ENCODE measurements at regions not wholly inside any gene's neighbourhood (a gene's known extent, or its start where the extent isn't known, plus 50 kb on each side); places are given as distances from the start of the nearest gene placed in this dataset.

DNA sequence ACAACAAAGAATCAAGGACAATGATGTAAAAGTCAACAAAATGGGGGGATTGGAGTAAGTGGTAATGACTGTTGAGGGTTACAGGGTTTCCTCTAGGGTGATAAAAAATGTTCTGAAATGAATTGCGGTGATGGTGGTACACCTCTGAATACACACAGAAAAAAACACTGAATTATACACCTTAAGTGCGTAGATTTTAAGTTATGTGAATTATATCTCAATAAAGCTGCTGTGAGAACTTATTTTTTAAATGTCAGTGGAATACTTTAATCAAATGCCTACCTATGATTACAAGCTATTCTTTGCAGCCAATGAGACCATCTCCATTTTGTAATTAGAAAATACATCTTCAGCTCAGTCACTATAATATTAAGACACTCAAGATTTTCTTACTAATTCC is 53.5 kb downstream of the ZNF608 start:
- DNase-seq (ENCODE audit: low read depth in 4 of 4, low spot score in 3 of 4) = no peak

DNA sequence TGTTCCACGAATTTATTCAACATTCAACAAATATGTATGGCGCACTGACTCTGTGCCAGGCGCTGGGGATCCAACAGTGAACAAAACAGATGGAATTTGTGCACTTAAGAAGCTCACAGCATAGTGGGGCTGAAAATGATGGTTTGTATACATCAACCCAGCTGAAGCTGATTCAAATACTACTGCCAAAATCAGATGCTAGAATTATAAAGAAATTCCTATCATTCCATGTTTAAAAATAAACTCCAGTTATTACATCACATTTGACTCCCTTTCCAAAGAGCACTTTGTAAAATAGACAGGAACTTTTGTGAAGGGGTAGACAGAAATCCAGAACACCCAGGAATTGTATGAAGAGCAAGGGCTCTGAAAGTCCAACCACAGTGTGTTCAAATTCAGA is 54.1 kb downstream of the ZNF608 start:
- no peak for DNase-seq (ENCODE audit: low read depth in 4 of 4, low spot score in 3 of 4)

DNA sequence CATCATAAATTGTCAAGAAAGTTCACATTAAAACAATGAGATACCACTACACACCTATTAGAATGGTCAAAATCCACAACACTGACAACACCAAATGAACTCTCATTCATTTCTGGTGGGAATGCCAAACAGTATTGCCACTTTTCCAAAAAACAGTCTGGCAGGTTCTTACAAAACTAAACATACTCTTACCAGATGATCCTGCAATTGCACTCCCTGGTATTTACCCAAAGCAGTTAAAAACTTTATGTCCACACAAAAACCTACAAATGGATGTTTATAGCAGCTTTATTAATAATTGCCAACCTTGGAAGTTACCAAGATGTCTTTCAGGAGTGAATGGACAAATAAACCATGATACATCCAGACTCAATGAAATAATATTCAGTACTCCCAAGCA is 56.8 kb downstream of the ZNF608 start:
- DNase-seq (ENCODE audit: low read depth in 4 of 4, low spot score in 3 of 4) = no peak

DNA sequence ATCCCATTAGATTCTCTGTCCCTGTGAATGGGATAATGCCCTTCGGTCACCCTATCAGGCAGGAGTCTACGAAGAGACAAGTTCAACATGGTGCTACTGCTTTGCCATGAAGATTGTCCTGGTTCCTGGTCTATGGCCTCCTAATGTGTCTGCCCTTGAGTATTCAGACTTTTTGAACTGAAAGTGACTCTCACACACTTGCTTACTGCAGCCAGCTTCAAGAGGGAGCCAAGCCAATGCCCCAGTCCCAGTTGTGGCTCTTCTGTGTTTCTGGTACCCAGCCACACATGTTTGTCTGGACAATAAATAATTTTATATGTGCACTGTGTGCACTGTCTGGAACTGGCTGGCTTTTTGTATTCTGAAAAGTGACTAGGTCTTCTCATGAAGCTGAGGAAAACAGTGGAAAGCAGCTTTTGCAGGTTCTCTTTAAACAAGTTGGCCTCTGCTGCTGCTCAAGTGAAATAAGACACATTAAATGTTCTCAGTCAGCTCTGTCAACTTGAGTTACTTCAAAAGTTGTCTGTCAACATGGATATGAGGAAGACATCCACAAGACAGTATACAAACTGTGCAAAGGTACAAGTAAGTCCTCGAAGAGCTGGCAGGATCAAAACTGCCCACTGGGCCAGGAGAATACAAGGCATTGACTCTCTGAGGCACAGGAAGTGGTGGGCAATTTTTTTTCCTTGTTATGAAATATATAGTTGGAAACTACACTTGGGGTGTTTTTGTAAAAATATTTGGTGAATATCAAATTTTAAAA is 60.0 kb downstream of the ZNF608 start:
- no peak for DNase-seq (ENCODE audit: low read depth in 4 of 4, low spot score in 3 of 4)

DNA sequence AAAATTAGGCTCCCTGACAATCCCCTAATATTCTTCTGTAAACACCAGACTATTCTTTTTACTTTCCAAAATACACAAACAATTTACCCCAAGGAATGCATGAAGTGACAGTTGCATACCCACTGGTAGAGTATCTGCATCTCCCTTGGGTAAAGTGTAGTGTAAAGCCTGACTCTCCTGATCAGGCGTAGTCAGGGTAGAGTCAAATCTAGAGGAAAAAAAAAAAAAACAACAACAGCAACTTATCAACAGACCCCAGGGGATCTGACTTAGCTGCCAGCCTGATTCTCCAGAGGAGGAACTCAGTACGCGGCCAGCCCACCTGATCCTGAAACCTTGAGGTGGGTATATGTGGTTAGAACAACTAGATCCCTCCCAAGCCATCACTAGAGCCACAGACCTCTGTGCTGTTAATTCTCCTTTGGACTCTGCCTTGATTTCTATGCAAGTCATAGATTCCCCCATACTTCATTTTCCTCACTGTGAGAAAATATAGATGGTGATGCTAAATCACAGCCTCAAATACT is 61.0 kb downstream of the ZNF608 start:
- no peak for DNase-seq (ENCODE audit: low read depth in 4 of 4, low spot score in 3 of 4)

DNA sequence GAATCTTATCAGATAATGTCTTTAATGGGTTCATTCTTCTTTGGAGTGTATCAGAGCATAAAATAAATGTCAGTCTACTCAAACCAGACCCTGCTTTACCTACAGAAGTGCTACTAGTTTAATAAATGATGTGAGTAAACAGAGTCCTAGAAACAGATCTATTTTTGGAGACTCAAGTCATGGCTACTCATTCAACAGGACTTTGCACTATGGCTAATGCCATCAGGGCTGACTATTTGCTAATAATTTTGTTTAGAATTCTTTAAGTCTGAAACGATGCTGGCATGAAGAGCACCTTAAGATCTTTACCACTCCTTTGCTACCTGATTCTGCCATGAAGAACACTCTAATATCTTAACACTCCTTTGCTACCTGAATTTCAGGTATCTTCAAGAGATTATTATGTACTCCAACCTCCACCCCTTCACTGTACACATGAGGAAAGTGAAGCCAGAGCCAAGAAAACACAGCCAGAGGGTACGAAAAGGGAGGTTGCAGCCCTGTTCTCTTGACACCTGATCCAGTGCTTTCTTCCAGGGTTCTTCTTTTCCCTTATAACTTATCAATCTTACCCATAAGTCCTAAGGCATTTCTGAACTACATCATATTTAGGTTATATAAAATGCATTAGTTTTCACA is 62.4 kb downstream of the ZNF608 start:
- DNase-seq (ENCODE audit: low read depth in 4 of 4, low spot score in 3 of 4) = no peak

DNA sequence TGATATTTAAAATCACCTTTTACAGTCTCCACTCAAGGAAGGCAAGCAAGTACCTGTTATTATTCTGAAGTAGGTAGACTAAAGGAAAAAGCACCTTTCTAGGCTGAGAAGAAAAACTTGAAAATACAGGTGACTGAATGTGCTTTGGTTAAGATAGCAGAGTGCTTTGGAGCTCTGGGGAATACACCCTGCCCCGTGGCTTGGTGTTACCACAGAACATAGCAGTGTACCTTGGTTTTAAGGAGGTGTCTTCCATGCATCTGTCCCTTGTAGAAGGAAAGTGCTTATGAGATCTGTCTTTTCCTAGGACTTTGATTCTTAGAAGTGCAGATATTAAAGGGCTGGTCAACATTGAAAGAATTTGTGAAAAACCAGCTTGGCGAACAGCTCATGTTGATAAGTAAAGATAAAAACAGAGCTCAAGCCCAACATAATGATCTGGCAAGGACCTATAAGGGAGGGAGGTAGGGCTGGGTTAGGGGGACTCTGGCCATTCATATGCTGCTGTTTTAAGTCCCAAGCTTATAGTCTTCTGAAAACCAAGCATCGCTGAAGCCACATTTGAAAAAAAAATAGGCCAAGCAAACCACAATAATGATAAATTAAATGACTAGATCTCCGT is 66.8 kb downstream of the ZNF608 start:
- no peak for DNase-seq (ENCODE audit: low read depth in 4 of 4, low spot score in 3 of 4)

DNA sequence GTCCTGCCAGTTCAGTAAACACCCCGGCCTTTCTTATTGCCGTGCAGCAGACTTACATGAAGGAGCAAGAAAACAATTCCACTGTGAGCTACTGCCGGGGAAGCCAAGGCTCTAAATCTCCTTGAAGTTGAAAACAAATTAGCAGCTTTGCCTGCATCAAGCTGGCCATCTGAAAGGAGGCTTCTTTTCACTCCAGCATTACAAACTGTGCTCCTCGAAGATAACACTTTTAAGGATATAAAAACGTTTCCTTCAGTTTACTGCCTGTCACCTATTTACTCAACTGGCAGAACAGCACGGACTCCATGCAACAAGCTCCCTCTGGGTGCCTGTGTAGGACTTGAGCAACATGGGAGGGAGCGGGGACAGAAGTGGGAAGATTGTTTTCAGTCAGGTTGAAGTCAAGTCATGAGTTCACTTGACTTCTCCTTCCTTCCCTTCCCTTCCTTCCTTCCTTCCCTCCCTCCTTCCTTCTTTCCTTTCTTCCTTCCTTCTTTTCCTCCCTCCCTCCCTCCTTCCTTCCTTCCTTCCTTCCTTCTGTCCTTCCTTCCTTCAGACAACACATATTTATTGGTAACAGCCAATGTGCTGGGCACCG is 67.4 kb downstream of the ZNF608 start:
- DNase-seq (ENCODE audit: low read depth in 4 of 4, low spot score in 3 of 4) = no peak

DNA sequence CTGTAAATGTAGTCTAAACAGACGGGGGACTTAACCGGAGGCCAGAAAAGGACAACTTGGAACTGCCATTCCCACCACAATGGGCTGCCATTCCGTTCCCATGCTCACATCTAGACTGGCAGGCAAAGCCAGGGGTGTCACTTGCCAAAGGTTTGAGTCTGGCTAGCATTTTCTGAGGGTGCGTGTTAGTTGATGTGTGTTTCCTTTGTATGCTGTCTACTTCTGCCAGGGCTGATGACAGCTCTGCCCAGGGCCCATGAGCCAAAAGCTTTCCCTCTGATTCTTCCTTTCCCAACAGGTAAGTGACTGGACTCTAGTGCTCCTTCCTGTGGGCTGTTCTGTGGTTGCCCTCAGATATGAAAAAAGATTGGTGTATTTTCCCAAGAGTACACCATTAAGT is 68.0 kb downstream of the ZNF608 start:
- DNase-seq (ENCODE audit: low read depth in 4 of 4, low spot score in 3 of 4) = no peak

DNA sequence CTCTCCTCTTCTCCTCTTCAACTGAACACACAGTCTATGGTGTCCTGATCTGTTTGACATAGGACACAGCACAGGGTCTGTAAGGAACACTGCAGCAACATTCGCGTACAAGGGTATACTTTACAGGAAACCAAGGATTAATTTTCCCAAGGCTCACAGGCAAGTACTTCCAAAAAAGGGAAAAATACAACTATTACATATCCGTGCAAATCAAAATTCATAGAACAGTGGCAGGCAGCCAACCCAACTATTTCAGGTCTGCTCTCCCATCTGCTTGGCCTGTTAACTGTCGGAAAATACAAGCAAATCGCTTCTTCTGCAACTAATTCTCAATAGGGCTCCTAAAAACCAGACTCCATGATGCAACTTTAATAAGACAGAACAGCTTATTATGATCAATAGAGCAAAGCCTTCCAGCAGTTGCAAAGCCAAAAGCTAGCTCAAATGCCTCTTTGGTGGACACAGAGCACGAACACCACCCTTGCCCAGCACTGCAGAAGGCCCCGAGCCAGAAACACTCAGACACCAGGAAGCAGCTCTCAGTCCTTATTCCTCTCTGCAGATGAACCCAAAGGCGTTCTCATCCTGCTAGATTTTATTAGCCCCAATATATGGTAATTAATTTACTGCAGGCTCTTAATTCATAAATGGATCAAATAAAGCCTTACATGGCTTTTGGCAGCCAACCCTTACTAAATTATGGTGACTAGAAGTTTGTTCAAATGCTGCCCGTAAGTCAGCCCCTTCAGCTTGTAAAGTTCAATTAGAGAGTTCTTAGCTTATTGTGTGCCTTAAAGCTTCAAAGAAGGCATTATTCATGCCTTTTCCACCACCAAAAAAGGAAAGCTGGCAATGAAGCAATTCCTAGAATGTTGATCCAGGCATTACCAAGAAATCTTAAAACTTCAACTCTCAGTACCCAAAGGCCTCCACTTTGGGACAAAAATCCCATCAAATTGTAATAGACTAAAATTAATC is 68.8 kb downstream of the ZNF608 start:
- no peak for DNase-seq (ENCODE audit: low read depth in 4 of 4, low spot score in 3 of 4)

DNA sequence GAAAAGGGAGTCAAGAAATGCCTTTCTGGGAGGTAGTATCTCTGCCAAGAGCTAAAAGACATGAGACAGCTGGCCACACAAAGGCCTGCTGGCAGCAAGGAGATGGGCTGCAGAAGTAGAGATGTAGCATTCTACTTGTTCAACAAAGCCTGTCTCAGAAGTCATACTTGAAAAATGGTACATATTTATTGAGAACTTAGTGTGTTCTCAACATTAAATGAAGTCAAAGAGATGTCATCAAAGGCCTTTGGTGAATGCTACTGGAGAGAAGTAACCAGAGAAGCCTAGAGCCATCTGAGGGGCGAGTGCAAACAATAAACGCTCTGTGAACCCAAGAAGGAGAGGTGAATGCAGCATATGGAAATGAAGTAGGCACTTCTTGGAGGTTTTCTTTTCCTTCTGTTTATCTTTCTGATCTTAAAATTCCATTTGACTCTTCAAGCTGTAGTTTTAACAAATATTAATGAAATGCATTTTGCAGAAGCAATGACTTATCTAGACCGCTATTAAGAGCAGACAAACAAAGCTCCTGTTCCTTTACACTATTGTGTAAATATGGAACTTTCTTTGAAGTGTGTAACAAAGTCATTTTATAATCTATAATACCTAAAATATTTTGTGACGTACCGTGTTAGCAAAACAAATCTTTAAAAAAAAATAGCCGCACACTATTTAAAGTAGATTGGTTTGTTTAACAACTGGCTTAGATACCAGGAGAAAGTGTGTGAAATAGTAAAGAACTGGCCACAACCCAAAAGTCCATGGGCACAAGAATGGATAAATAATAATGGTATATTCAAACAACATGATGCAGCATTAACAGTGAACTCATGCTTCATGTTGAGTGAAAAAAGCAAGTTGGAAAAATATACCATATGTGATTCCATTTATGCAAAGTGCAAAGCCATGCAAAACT is 70.2 kb downstream of the ZNF608 start:
- no peak for DNase-seq (ENCODE audit: low read depth in 4 of 4, low spot score in 3 of 4)

DNA sequence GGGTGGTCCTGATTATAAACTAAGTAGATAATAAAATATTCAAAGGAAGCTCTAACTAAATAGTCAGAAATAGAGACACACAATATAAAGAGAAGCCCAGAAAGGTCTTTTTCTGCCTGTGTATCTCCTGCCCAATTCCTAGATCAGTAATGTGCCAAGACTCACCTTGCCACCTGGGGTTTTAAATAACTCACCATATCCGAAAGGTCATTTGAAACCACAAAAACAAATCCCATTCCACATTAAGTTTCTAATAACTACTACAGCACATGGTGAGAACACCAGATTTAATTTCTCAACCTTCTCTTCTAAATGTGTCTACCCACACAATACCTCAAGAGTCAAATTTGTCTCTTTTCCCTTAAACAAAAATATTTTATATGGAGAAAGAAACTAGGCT is 75.2 kb downstream of the ZNF608 start:
- no peak for DNase-seq (ENCODE audit: low read depth in 4 of 4, low spot score in 3 of 4)

DNA sequence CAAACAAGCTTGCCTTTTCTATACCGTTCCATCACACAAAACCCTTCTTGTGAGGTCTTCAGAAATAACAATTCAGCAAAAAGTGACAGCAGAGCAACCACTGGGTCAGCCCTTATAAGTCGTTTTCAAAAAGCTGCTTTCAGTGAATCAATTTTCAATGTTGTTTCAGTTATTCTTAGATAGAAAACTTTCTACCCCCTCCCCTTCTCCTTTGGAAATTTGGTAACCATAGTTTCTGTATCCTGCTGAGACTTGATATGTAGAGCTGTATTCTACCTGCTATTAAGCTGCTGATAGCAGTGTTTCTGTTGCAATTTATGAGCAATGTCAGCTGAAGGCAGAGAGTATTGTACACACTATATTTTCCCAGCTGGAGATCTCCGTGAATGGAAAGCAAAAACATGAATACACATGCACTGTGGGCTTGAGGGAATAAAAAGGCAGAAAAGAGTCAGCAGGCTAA is 75.7 kb downstream of the ZNF608 start:
- no peak for DNase-seq (ENCODE audit: low read depth in 4 of 4, low spot score in 3 of 4)

DNA sequence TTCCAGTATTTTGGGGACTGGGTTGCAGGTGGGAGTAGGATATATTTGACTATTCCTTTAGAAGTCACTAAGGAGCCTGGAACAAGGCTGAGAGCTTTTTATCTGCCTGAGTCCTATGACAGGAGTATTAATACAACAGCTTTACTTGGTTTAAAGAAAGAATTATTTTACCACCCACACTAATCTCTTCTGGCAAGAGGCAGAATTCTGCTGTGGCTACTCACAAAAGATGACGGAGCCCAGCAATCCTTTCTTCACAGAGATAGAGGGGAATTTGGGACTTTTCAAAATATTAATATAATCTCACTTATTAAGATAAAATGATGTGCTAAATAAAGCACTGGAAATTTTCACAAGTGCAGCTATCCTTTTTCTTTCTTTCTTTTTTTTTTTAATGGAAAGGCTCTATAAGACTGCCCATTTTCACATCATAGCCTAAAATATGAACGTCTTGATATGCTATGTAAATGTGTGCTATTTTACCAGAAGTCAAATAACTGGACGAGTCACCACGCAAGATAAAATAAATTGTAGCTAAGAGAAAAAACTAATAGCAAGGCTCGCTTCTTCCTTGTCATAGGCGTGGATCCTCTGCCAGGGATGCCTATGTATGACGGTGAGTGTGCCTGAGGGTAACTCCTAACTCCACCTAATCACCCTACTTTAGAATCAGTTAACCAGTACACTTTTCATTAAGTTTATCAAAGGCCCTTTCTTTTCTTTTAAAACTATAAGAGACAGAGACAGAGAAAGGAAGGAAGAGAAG is 76.3 kb downstream of the ZNF608 start:
- DNase-seq (ENCODE audit: low read depth in 4 of 4, low spot score in 3 of 4) = no peak

DNA sequence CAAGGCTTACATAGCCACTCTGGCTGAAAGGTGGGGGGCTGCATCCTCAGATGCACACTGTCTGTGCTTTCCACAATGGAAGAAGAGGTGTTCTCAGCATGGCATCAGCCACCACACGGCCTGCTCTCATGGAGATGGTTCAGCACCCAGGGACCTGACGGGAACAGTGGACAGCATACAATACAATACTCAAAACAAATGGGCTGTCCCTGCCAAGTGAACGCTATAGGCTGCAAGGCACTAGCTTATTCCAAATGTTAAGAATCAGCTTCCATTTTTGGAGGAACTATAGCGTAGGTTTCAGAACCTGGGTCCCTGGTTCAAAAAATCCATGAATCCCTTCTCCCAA is 77.2 kb downstream of the ZNF608 start:
- no peak for DNase-seq (ENCODE audit: low read depth in 4 of 4, low spot score in 3 of 4)

DNA sequence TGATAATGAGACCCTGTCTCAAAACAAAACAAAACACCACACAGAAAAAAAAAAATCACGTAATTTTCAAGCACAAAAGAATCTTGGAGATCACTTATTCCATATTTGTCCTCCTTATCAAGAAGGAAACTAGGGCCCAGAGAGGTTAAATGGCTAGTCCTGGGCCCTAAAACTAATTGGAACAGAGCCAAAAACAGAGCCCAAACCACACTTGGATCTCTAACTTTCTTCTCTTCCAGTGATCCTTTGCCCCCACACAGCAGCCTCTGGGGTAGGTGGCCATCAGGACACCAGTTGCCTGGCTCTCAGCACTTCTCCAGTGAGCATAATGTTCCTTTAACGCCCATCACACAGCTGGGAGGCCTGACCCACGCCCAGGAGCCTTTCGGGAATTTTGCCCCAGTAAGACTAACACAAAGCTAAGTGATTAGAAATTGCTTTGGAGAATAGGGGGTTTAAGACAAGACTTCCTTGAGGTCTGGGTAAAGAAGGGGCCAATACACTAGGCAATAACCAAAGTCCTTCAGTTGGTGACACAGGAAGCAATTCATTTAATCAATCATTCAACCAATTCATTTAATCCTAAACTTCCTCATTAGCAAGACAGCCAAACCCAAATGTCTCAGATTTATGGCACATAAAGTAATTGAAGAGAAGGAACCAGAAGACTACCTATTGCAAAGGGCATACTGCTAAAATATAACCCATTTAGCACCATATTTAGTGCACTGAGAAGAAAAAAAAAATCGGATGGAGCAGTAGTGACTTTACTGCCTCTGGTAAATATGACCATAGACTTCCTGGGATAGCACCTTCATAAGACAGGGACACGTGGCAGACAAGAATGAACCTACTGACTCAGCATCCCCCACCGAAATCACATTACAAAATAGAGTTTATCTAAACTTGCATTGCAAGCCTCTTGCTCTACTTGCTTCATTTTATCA is 77.8 kb downstream of the ZNF608 start:
- no peak for DNase-seq (ENCODE audit: low read depth in 4 of 4, low spot score in 3 of 4)

DNA sequence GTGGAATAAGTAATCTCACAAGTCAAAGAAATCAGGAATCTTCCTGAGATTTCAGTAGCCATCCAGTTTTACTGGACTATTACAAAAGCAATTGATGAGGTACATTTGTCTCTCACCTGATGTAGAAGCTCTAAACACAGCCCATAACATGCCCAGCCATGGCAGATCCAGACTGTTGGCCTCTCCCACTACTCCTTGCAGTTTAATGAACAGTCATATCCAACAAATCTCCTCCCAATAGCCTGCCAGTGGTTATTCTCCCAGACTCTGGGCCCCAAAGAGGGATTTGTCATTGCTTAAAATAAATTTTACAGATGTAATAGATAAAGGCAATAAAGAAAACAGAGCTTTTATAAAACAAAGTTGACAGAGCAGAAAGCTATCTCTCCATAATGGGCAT is 80.8 kb downstream of the ZNF608 start:
- no peak for DNase-seq (ENCODE audit: low read depth in 4 of 4, low spot score in 3 of 4)

Measured in right renal pelvis (tissue), 4 donors.